DMS53 treated with DMSO at 0.1 percent for 48 hours (cell line): ENCODE measurements at regions not wholly inside any gene's neighbourhood (a gene's known extent, or its start where the extent isn't known, plus 50 kb on each side); places are given as distances from the start of the nearest gene placed in this dataset.
"Not testable (repeated sequence)": the region's sequence is repeated elsewhere in the genome, so short reads cannot be mapped to it uniquely, and the experiment has no call there.

ENCODE experiments used
- DNase-seq: peaks from one replicate; lab custom pipeline; 2025; ENCODE audit not compliant: unreplicated experiment; lab: John Stamatoyannopoulos, UW

- DNase-seq: no peak
Observed at GRCh38 chr3:65004306-65004705, 316.5 kb upstream of the ADAMTS9 start.

GRCh38 chr3:65001119-65001518 lies 313.3 kb upstream of the ADAMTS9 start:
- not testable (repeated sequence) for DNase-seq

- no peak for DNase-seq
Observed at GRCh38 chr3:64998317-64998716, 310.5 kb upstream of the ADAMTS9 start.

- peak; percentile 18 for DNase-seq
Observed at GRCh38 chr3:64995857-64996551, 308.2 kb upstream of the ADAMTS9 start.

GRCh38 chr3:64993781-64994180 lies 306.0 kb upstream of the ADAMTS9 start:
- DNase-seq: no peak

GRCh38 chr3:64992530-64993285 lies 304.9 kb upstream of the ADAMTS9 start:
- DNase-seq: no peak

- DNase-seq: peak; percentile 4
Observed at GRCh38 chr3:64988188-64988587, 300.4 kb upstream of the ADAMTS9 start.

GRCh38 chr3:64987726-64988125 lies 299.9 kb upstream of the ADAMTS9 start:
- no peak for DNase-seq

GRCh38 chr3:64985072-64985471 lies 297.3 kb upstream of the ADAMTS9 start:
- DNase-seq: no peak

- DNase-seq: no peak
Observed at GRCh38 chr3:64983583-64984359, 296.0 kb upstream of the ADAMTS9 start.

- DNase-seq: no peak
Observed at GRCh38 chr3:64977308-64978100, 289.7 kb upstream of the ADAMTS9 start.

- DNase-seq: no peak
Observed at GRCh38 chr3:64976456-64976855, 288.7 kb upstream of the ADAMTS9 start.

- no peak for DNase-seq
Observed at GRCh38 chr3:64975147-64975546, 287.3 kb upstream of the ADAMTS9 start.

GRCh38 chr3:64974401-64974800 lies 286.6 kb upstream of the ADAMTS9 start:
- no peak for DNase-seq

GRCh38 chr3:64972793-64973192 lies 285.0 kb upstream of the ADAMTS9 start:
- DNase-seq: no peak

- DNase-seq: no peak
Observed at GRCh38 chr3:64971602-64972001, 283.8 kb upstream of the ADAMTS9 start.

- DNase-seq: no peak
Observed at GRCh38 chr3:64970634-64971033, 282.8 kb upstream of the ADAMTS9 start.

- DNase-seq: no peak
Observed at GRCh38 chr3:64961301-64961700, 273.5 kb upstream of the ADAMTS9 start.

GRCh38 chr3:64958199-64958843 lies 270.5 kb upstream of the ADAMTS9 start:
- DNase-seq: no peak

- no peak for DNase-seq
Observed at GRCh38 chr3:64957408-64958198, 269.8 kb upstream of the ADAMTS9 start.
